T-cell (primary cell): ENCODE measurements at regions not wholly inside any gene's neighbourhood (a gene's known extent, or its start where the extent isn't known, plus 50 kb on each side); places are given as distances from the start of the nearest gene placed in this dataset.

Source experiments
- ATAC-seq, 4 experiments: fragments of 200-7000 bp in 3 of 4; fragments of 150-1000 bp in 1 of 4; cut with Tn5 transposase; replicated peaks in 1 of 4; 1 replicate in 3 of 4; 2 replicates in 1 of 4; pipeline ENCODE4 v1.10.0; 2021; ENCODE audit warnings: moderate library complexity in 3 of 4, mild to moderate bottlenecking in 2 of 4, moderate number of reproducible peaks in 1 of 4
- CTCF ChIA-PET, 2 donors: fragments of 300-600 bp; sonication (Branson Sonifier 250); formaldehyde crosslinking; loops; one replicate each; lab custom pipeline; 2022; ENCODE audit warnings: antibody characterized with exemption in 2 of 2; lab: Charles Lee
- POLR2A ChIA-PET, 2 donors: fragments of 300-600 bp; sonication (Branson Sonifier 250); formaldehyde crosslinking; loops; one replicate each; lab custom pipeline; 2022; ENCODE audit warnings: antibody characterized with exemption in 2 of 2; lab: Charles Lee
- DNase-seq, 35 experiments: peaks; one replicate each; pipeline versions ENCODE4 v3.0.0 to v3.0.0-alpha.2; 2013 to 2023
- H3K27ac ChIP-seq: one replicate; pipeline ENCODE4 v1.5.1; 2013; ENCODE audit warnings: low read length
- H3K27me3 ChIP-seq, 2 experiments: replicated peaks in 1 of 2; 1 replicate in 1 of 2; 2 replicates in 1 of 2; pipeline versions ENCODE4 v1.6.1 to v1.7.0; 2013; ENCODE audit warnings: low read length in 1 of 2, mixed read lengths in 1 of 2; ENCODE audit not compliant: control insufficient read depth in 2 of 2, insufficient read depth in 2 of 2; ENCODE audit errors: extremely low read depth in 1 of 2
- H3K36me3 ChIP-seq, 2 donors: 1 replicate in 1 of 2; 2 replicates in 1 of 2; pipeline versions ENCODE4 v1.6.1 to v1.7.0; 2013; ENCODE audit warnings: low read length in 1 of 2; ENCODE audit not compliant: control insufficient read depth in 2 of 2, insufficient read depth in 1 of 2; ENCODE audit errors: extremely low read depth in 1 of 2
- H3K4me1 ChIP-seq, 2 experiments: 1 replicate in 1 of 2; 2 replicates in 1 of 2; pipeline versions ENCODE4 v1.6.1 to v1.7.0; 2013; ENCODE audit warnings: low read length in 2 of 2, mixed read lengths in 1 of 2; ENCODE audit not compliant: insufficient read depth in 2 of 2, control insufficient read depth in 1 of 2; ENCODE audit errors: extremely low read depth in 1 of 2
- H3K4me3 ChIP-seq, 2 donors: 1 replicate in 1 of 2; 2 replicates in 1 of 2; pipeline versions ENCODE4 v1.5.1 to v1.7.0; 2013; ENCODE audit warnings: mild to moderate bottlenecking in 2 of 2, low read length in 1 of 2, moderate library complexity in 1 of 2; ENCODE audit not compliant: control insufficient read depth in 1 of 2; ENCODE audit errors: extremely low read depth in 1 of 2
- H3K9me3 ChIP-seq: 2 replicates; pipeline ENCODE4 v1.7.0; 2013
- H3K27ac Mint-ChIP-seq, 2 donors: one replicate each; pipeline ENCODE4 v1.8.0; 2020 to 2021; ENCODE audit warnings: mild to moderate bottlenecking in 2 of 2, mixed read lengths in 2 of 2
- H3K27me3 Mint-ChIP-seq, 2 donors: one replicate each; pipeline ENCODE4 v1.8.0; 2021 to 2022; ENCODE audit warnings: mixed read lengths in 2 of 2
- H3K36me3 Mint-ChIP-seq: one replicate; pipeline ENCODE4 v1.8.0; 2021; ENCODE audit warnings: mixed read lengths
- H3K4me1 Mint-ChIP-seq, 3 donors: one replicate each; pipeline ENCODE4 v1.8.0; 2020 to 2022; ENCODE audit warnings: mixed read lengths in 3 of 3, mild to moderate bottlenecking in 1 of 3
- H3K4me3 Mint-ChIP-seq, 3 donors: one replicate each; pipeline ENCODE4 v1.8.0; 2020 to 2022; ENCODE audit warnings: mild to moderate bottlenecking in 3 of 3, mixed read lengths in 3 of 3, moderate library complexity in 3 of 3
- H3K9me3 Mint-ChIP-seq, 3 donors: one replicate each; pipeline ENCODE4 v1.8.0; 2020 to 2022; ENCODE audit warnings: mixed read lengths in 3 of 3
- WGBS: methylation state at CpG from one replicate; pipeline ENCODE4 v1.1.5; 2013; ENCODE audit warnings: missing lambda C conversion rate; ENCODE audit not compliant: insufficient coverage; 5-methylcytosine and 5-hydroxymethylcytosine counted together

DNA sequence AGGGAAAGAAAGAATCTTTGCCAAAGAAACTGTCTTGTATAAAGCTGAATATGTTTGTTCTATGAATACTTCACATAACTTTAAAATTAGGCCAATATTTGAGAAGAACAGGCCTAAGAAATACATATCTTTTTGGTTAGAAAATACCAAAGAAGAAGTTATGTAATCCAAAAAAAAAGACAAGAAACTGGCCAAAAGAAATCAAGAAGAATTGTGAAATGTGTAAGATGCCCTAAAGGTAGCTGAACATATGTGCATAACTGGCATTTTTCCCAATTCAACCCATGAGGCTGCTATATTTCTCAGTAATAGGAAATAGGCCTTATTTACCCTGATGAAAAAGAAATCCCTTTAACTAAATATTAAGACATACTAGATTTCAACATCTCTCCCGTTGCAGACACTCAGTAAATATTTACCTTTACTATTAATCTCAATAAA, 290.0 kb downstream of the CETN3 start:
- no peak overlapping the region for H3K27ac Mint-ChIP-seq
- no peaks in the 10 kb centered on the region for H3K4me1 Mint-ChIP-seq
- no peak overlapping the region for H3K4me3 ChIP-seq
- H3K27ac ChIP-seq, result no peak overlapping the region
- ChIA-PET CTCF (no interaction called here), POLR2A (no interaction called here)
- no peaks in the 10 kb centered on the region for H3K9me3 ChIP-seq
- DNase-seq, result no peak
- no peak overlapping the region for H3K4me3 Mint-ChIP-seq
- no peaks in the 10 kb centered on the region for H3K27me3 ChIP-seq
- no peaks in the 10 kb centered on the region for H3K36me3 Mint-ChIP-seq
- H3K27me3 Mint-ChIP-seq, result no peaks in the 10 kb centered on the region
- H3K4me1 ChIP-seq, result no peaks in the 10 kb centered on the region
- no peaks in the 10 kb centered on the region for H3K36me3 ChIP-seq
- no CpG with 5 or more reads among the region's 1 CpG for WGBS
- no peaks in the 10 kb centered on the region for H3K9me3 Mint-ChIP-seq
- no peak for ATAC-seq

DNA sequence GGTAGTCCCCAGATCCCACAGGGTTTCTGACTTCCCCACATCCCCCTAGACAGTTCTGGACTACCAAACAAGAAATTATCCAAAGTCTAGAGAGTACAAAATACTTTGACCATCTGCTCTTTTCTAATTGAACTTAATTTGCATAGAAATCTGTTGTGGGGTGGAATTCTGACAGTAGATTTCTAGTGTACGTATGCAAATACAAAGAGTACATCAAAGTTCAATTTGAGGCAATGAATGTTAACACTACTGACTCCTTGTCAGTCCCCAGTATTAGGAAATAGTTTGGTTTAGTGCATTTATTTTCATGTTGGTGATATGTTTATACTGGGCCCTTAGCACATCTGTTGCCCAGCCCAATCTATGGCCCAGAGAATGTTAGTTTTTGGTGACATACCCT, 292.6 kb downstream of the CETN3 start:
- POLR2A ChIA-PET, result no interaction called here
- Mint-ChIP-seq H3K27me3 (no peaks in the 10 kb centered on the region), H3K4me3 (no peak overlapping the region), H3K36me3 (no peaks in the 10 kb centered on the region), H3K27ac (no peak overlapping the region), H3K4me1 (no peaks in the 10 kb centered on the region), H3K9me3 (no peaks in the 10 kb centered on the region)
- no peak overlapping the region for H3K4me3 ChIP-seq
- CTCF ChIA-PET, result no interaction called here
- H3K9me3 ChIP-seq, result no peaks in the 10 kb centered on the region
- no peaks in the 10 kb centered on the region for H3K36me3 ChIP-seq
- no peak for DNase-seq
- no peaks in the 10 kb centered on the region for H3K27me3 ChIP-seq
- no peak overlapping the region for H3K27ac ChIP-seq
- WGBS, result no CpG with 5 or more reads among the region's 1 CpG
- H3K4me1 ChIP-seq, result no peaks in the 10 kb centered on the region
- no peak for ATAC-seq

DNA sequence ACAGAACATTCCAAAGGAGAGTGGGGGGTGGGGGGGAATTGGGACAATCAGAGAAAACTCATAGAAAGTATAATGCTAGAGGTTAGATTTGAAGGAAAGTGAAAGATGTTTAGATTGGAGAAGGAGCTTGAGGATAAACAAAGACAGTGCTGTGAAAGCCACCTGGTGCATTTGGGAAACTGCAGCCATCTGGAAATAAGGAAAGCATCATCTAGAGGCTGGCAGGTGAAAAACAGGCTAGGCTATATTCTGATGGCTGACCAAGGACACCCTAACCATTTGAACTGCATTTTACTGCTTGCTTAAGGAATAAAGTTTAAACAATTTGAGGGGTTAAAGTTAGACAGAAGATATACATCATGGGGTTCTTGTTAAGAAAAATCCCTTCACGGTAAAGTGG, 296.4 kb downstream of the CETN3 start:
- Histone ChIP-seq H3K27ac (no peak overlapping the region), H3K36me3 (no peaks in the 10 kb centered on the region), H3K4me3 (no peak overlapping the region), H3K27me3 (no peaks in the 10 kb centered on the region), H3K4me1 (no peaks in the 10 kb centered on the region), H3K9me3 (no peaks in the 10 kb centered on the region)
- ChIA-PET POLR2A (no interaction called here), CTCF (no interaction called here)
- Mint-ChIP-seq H3K36me3 (no peaks in the 10 kb centered on the region), H3K27me3 (no peaks in the 10 kb centered on the region), H3K4me3 (no peak overlapping the region), H3K4me1 (no peaks in the 10 kb centered on the region), H3K27ac (no peak overlapping the region), H3K9me3 (no peaks in the 10 kb centered on the region)
- 100% methylated on average over 1 of the region's 1 CpG for WGBS
- ATAC-seq (no peak), DNase-seq (no peak)

DNA sequence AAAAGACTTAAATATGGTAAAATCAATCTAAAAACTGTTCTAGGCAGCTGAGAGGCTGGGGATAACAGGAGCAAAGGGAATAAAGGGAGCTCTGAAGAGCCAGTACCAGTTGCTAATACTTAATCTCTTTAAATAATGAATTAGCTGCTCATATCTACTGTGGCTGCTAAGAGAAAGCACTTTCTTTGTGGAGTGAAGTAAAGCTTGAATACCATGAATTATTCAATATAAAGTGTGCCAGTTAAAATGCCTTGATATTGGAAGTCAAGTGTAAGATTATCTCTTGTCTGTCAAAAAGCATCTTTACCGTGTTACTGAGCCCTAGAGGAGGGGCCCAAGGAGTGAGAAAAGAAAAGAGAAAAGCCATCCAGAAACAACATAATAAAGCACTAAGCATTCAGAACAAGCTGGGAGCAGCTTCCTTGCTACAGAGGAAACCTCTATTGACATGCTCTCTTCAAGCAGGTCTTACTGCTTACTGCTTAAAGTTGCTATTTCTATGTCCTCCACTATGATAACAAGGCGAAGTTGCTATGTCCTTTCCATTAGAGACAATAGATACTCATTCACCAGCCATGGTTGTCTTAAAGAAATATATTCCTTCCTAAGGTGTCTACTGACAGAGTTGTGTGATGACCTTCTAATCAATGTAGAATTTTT, 297.4 kb downstream of the CETN3 start:
- DNase-seq, result no peak
- CTCF ChIA-PET, result no interaction called here
- Histone ChIP-seq H3K27ac (no peak overlapping the region), H3K4me1 (no peaks in the 10 kb centered on the region), H3K9me3 (no peaks in the 10 kb centered on the region), H3K4me3 (no peak overlapping the region), H3K27me3 (no peaks in the 10 kb centered on the region), H3K36me3 (no peaks in the 10 kb centered on the region)
- Mint-ChIP-seq H3K4me3 (no peak overlapping the region), H3K27me3 (no peaks in the 10 kb centered on the region), H3K36me3 (no peaks in the 10 kb centered on the region), H3K27ac (no peak overlapping the region), H3K4me1 (no peaks in the 10 kb centered on the region), H3K9me3 (peaks cover 0 to 3% (median 0%) of the 10 kb centered on the region in 3 donors)
- POLR2A ChIA-PET, result no interaction called here
- WGBS, result no CpG with 5 or more reads among the region's 2 CpGs
- no peak for ATAC-seq

DNA sequence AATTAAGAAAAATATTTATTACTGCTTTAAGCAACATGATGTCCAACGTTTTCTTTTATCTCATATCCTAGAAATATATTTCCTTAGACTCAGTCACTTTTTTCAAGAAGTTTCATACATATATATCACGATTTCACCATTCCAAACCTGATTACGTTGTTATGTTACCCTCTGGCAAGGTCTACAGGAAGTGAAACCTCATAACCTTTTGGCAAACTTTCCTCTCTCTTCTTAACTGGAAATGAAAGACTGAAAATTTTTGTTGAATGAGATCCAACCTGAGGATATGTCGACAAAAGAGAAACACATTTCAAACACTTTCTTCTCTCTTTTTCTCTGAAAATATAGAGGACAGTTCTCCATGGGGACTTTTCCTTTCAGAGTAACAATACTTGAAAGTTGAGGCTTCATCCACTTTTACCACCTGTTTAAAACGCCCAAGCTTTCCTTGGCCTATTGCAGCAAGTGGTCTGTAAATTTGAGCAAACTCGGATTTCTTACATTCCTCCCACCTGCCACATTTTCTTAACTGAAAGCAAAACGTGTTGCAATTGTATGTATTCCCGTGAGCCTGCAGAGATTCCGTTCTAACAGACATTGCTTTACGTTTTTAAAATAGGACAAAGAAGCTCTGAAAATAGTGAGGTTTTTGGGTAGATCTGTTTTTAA, 298.1 kb downstream of the CETN3 start:
- Histone ChIP-seq H3K4me1 (no peaks in the 10 kb centered on the region), H3K36me3 (no peaks in the 10 kb centered on the region), H3K4me3 (no peak overlapping the region), H3K27ac (no peak overlapping the region), H3K9me3 (no peaks in the 10 kb centered on the region), H3K27me3 (no peaks in the 10 kb centered on the region)
- CTCF ChIA-PET, result no interaction called here
- Mint-ChIP-seq H3K36me3 (no peaks in the 10 kb centered on the region), H3K27ac (no peak overlapping the region), H3K4me1 (no peaks in the 10 kb centered on the region), H3K4me3 (no peak overlapping the region), H3K9me3 (peaks cover 0 to 4% (median 0%) of the 10 kb centered on the region in 3 donors), H3K27me3 (no peaks in the 10 kb centered on the region)
- POLR2A ChIA-PET, result no interaction called here
- WGBS, result 87% methylated on average over 3 of the region's 10 CpGs
- DNase-seq (no peak), ATAC-seq (no peak)

DNA sequence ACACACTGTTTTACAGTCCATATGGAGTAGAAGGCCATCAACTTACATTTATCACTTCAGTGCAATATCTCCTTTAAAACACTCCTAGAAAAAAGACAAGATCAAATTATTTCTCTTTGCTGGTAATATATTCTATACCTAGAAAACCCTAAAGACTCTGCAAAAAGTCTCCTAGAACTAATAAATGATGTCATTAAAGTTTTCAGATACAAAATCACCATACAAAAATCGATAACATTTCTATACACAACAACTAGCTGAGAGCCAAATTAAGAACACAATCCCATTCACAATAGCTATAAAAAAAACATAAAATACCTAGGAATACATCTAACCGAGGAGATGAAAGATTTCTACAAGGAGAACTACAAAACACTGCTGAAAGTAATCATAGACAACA, 300.3 kb downstream of the CETN3 start:
- Histone ChIP-seq H3K9me3 (no peaks in the 10 kb centered on the region), H3K36me3 (no peaks in the 10 kb centered on the region), H3K27me3 (no peaks in the 10 kb centered on the region), H3K4me3 (no peak overlapping the region), H3K27ac (no peak overlapping the region), H3K4me1 (no peaks in the 10 kb centered on the region)
- Mint-ChIP-seq H3K4me1 (no peaks in the 10 kb centered on the region), H3K36me3 (no peaks in the 10 kb centered on the region), H3K27ac (no peak overlapping the region), H3K9me3 (peaks cover 8 to 14% (median 10%) of the 10 kb centered on the region in 3 donors), H3K27me3 (no peaks in the 10 kb centered on the region), H3K4me3 (no peak overlapping the region)
- no peak for DNase-seq
- WGBS, result no CpG with 5 or more reads among the region's 2 CpGs
- ChIA-PET CTCF (no interaction called here), POLR2A (no interaction called here)
- no peak for ATAC-seq
